ENCODE measurements at regions not wholly inside any gene's neighbourhood (a gene's known extent, or its start where the extent isn't known, plus 50 kb on each side); places are given as distances from the start of the nearest gene placed in this dataset.

GRCh38 chr2:198242093-198242492 is 437.7 kb downstream of the PLCL1 start:
- TF ChIP-seq CTCF (IDR thresholded peaks at IDR 0.05) (no peak), POLR2AphosphoS5 (IDR thresholded peaks at IDR 0.05; ENCODE audit: insufficient read depth in 1 of 2, low read depth in 1 of 2) (no peak), POLR2A (IDR thresholded peaks at IDR 0.05) (no peak)
